ENCODE measurements at regions not wholly inside any gene's neighbourhood (a gene's known extent, or its start where the extent isn't known, plus 50 kb on each side); places are given as distances from the start of the nearest gene placed in this dataset.

DNA sequence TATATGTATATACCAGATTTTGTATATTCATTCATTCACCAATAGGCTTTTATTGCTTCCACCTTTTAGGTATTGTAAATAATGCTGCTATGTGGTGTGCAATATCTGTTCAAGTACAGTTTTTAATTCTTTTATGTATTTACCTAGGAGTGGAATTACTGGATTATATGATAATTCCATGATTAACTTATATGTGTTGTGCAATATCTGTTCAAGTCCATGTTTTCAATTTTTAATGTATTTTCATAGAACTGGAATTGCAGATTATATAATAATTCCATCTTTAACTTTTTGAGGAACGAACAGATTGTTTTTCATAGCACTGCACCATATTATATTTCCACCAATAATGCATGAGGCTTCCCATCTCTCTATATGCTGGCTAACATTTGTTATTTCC lies 50.6 kb upstream of the L3MBTL4 start:
- Histone ChIP-seq H3K27ac (ENCODE audit: low read length) (no peak overlapping the region), H3K27me3 (ENCODE audit: control insufficient read depth, insufficient read depth, low read length) (no peaks in the 10 kb centered on the region), H3K9me3 (replicated peaks; ENCODE audit: control insufficient read depth, low read depth, low read length) (no peaks in the 10 kb centered on the region), H3K36me3 (ENCODE audit: control insufficient read depth, insufficient read depth, low read length) (no peaks in the 10 kb centered on the region), H3K4me3 (ENCODE audit: low read length) (no peak overlapping the region), H3K4me1 (ENCODE audit: control insufficient read depth, insufficient read depth, low read length) (no peaks in the 10 kb centered on the region)
- no peak for DNase-seq
- WGBS (ENCODE audit: insufficient coverage), result no CpG with 5 or more reads among the region's 1 CpG

- H3K9me3 ChIP-seq (replicated peaks; ENCODE audit: control insufficient read depth, low read depth, low read length), result no peaks in the 10 kb centered on the region
- H3K4me1 ChIP-seq (ENCODE audit: control insufficient read depth, insufficient read depth, low read length), result peaks cover 4% of the 10 kb centered on the region
- H3K4me3 ChIP-seq (ENCODE audit: low read length), result no peak overlapping the region
- H3K36me3 ChIP-seq (ENCODE audit: control insufficient read depth, insufficient read depth, low read length), result no peaks in the 10 kb centered on the region
- 36% methylated on average over 1 of the region's 1 CpG for WGBS (ENCODE audit: insufficient coverage)
- no peaks in the 10 kb centered on the region for H3K27me3 ChIP-seq (ENCODE audit: control insufficient read depth, insufficient read depth, low read length)
- no peak overlapping the region for H3K27ac ChIP-seq (ENCODE audit: low read length)
- no peak for DNase-seq
Measured at GRCh38 chr18:6476190-6476589, 61.5 kb upstream of the L3MBTL4 start.

DNA sequence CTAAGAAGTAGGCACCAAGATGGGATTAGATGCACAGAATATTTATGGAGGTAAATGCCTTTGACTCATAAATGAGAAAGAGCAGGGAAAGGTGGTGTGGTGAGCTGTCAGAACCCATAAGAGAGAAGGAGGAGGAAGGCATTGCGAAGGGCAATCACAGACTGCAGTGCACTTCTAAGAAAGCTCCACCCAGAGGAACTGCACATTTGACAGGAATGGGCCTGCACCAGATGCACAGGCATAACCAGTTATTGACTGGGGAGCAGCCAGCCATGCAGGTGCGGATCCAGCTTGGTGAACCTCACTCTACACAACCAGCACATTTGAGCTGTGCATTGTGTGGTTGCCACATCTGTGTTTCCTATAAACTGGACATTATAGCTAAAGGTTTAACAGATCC lies 62.2 kb upstream of the L3MBTL4 start:
- WGBS (ENCODE audit: insufficient coverage), result no CpG with 5 or more reads among the region's 2 CpGs
- H3K4me3 ChIP-seq (ENCODE audit: low read length), result no peak overlapping the region
- H3K4me1 ChIP-seq (ENCODE audit: control insufficient read depth, insufficient read depth, low read length), result peaks cover 4% of the 10 kb centered on the region
- H3K27me3 ChIP-seq (ENCODE audit: control insufficient read depth, insufficient read depth, low read length), result no peaks in the 10 kb centered on the region
- no peaks in the 10 kb centered on the region for H3K9me3 ChIP-seq (replicated peaks; ENCODE audit: control insufficient read depth, low read depth, low read length)
- no peak overlapping the region for H3K27ac ChIP-seq (ENCODE audit: low read length)
- H3K36me3 ChIP-seq (ENCODE audit: control insufficient read depth, insufficient read depth, low read length), result no peaks in the 10 kb centered on the region
- DNase-seq, result no peak

DNA sequence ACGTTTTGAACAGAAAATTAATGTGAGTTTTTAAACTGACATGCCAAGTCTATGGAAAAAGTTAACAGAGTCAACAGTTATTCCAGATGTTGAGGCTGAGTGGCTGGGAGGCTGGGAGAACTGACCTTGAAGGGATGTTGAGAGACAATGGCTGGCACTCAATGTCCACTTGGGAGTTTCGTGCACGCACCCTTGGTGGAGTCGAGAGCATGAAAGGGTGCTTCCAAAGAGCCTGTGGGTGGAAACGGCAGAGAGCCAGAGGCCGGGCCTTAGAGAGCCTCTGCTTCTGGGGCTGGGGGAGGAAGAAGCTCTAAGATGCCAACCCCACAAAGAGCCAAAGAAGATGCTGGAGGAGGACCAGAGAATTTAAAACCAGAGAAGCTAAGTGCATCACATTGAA lies 63.4 kb upstream of the L3MBTL4 start:
- no peaks in the 10 kb centered on the region for H3K36me3 ChIP-seq (ENCODE audit: control insufficient read depth, insufficient read depth, low read length)
- peaks cover 7% of the 10 kb centered on the region for H3K4me1 ChIP-seq (ENCODE audit: control insufficient read depth, insufficient read depth, low read length)
- WGBS (ENCODE audit: insufficient coverage), result 27% methylated on average over 3 of the region's 6 CpGs
- no peaks in the 10 kb centered on the region for H3K9me3 ChIP-seq (replicated peaks; ENCODE audit: control insufficient read depth, low read depth, low read length)
- DNase-seq, result peak; percentile 86
- H3K27me3 ChIP-seq (ENCODE audit: control insufficient read depth, insufficient read depth, low read length), result no peaks in the 10 kb centered on the region
- peak overlapping the region; percentile 49 for H3K27ac ChIP-seq (ENCODE audit: low read length)
- no peak overlapping the region for H3K4me3 ChIP-seq (ENCODE audit: low read length)

DNA sequence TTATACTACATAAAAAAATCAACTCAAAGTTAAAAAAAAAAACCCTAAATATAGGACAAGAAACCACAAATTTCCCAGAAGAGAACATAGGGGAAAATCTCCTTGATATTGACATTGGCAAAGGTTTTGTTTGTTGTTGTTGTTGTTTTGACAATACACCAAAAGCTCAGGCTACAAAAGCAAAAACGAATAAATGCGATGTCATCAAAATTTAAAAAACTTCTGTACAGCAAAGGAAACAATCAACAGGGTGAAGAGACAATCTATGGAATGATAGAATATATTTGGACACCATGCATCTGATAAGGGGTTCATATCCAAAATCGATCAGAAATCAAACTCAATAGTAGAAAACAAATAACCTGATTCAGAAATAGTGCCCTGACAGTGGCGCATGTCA lies 65.0 kb upstream of the L3MBTL4 start:
- Histone ChIP-seq H3K36me3 (ENCODE audit: control insufficient read depth, insufficient read depth, low read length) (no peaks in the 10 kb centered on the region), H3K27me3 (ENCODE audit: control insufficient read depth, insufficient read depth, low read length) (peaks cover 2% of the 10 kb centered on the region), H3K4me3 (ENCODE audit: low read length) (no peak overlapping the region), H3K4me1 (ENCODE audit: control insufficient read depth, insufficient read depth, low read length) (peaks cover 7% of the 10 kb centered on the region), H3K9me3 (replicated peaks; ENCODE audit: control insufficient read depth, low read depth, low read length) (no peaks in the 10 kb centered on the region), H3K27ac (ENCODE audit: low read length) (no peak overlapping the region)
- no CpG with 5 or more reads among the region's 4 CpGs for WGBS (ENCODE audit: insufficient coverage)
- DNase-seq, result no peak

DNA sequence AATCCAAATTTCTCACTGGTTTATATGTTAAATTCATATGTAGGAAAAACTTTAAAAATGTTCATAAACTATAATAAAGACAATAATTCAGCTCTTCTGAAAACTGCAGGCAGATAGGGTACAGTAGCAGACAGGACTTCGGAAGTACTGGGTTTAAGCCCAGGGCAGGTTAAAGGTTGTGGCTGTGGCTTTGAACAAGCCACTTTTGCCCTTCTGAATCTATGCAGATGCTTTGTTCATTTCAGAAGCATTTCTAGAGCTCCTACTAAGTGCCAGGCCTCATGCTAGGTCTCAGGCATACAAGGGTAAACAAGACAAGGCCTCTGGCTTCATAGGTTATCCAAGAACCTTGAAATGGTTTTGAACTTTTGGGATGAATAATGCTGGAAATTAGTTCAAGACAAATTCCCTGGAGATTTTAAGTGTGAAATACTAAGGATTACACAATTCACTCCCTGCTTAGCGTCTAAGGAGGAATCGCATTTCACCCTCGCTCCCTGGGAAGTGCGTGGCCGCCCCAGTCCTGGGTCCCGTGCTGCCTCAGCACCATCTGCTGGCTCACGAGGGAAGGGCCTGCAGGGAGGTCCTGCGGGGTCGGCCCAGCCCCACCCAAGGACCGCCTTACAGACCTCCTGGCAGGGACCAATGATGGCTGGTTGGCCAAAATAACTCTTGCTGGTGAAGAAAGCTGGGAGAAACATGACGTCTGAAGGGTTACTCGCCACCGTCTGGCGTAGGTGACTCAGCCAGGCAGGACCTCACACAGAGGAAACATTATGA lies 67.7 kb upstream of the L3MBTL4 start:
- DNase-seq, result peak; percentile 83
- H3K4me1 ChIP-seq (ENCODE audit: control insufficient read depth, insufficient read depth, low read length), result peaks cover 7% of the 10 kb centered on the region
- WGBS (ENCODE audit: insufficient coverage), result 11% methylated on average over 14 of the region's 15 CpGs
- no peak overlapping the region for H3K27ac ChIP-seq (ENCODE audit: low read length)
- H3K27me3 ChIP-seq (ENCODE audit: control insufficient read depth, insufficient read depth, low read length), result peaks cover 2% of the 10 kb centered on the region
- H3K36me3 ChIP-seq (ENCODE audit: control insufficient read depth, insufficient read depth, low read length), result no peaks in the 10 kb centered on the region
- H3K4me3 ChIP-seq (ENCODE audit: low read length), result no peak overlapping the region
- no peaks in the 10 kb centered on the region for H3K9me3 ChIP-seq (replicated peaks; ENCODE audit: control insufficient read depth, low read depth, low read length)

- peaks cover 2% of the 10 kb centered on the region for H3K27me3 ChIP-seq (ENCODE audit: control insufficient read depth, insufficient read depth, low read length)
- H3K27ac ChIP-seq (ENCODE audit: low read length), result no peak overlapping the region
- no peak overlapping the region for H3K4me3 ChIP-seq (ENCODE audit: low read length)
- no peak for DNase-seq
- H3K36me3 ChIP-seq (ENCODE audit: control insufficient read depth, insufficient read depth, low read length), result no peaks in the 10 kb centered on the region
- peaks cover 3% of the 10 kb centered on the region for H3K4me1 ChIP-seq (ENCODE audit: control insufficient read depth, insufficient read depth, low read length)
- no peaks in the 10 kb centered on the region for H3K9me3 ChIP-seq (replicated peaks; ENCODE audit: control insufficient read depth, low read depth, low read length)
- WGBS (ENCODE audit: insufficient coverage), result no CpG with 5 or more reads among the region's 2 CpGs
Measured at GRCh38 chr18:6484659-6485058, 69.9 kb upstream of the L3MBTL4 start.

- Histone ChIP-seq H3K27ac (ENCODE audit: low read length) (no peak overlapping the region), H3K4me3 (ENCODE audit: low read length) (no peak overlapping the region), H3K9me3 (replicated peaks; ENCODE audit: control insufficient read depth, low read depth, low read length) (no peaks in the 10 kb centered on the region), H3K4me1 (ENCODE audit: control insufficient read depth, insufficient read depth, low read length) (peaks cover 3% of the 10 kb centered on the region), H3K36me3 (ENCODE audit: control insufficient read depth, insufficient read depth, low read length) (no peaks in the 10 kb centered on the region), H3K27me3 (ENCODE audit: control insufficient read depth, insufficient read depth, low read length) (peaks cover 2% of the 10 kb centered on the region)
- DNase-seq, result no peak
- WGBS (ENCODE audit: insufficient coverage), result 42% methylated on average over 1 of the region's 3 CpGs
Measured at GRCh38 chr18:6486313-6486712, 71.6 kb upstream of the L3MBTL4 start.

DNA sequence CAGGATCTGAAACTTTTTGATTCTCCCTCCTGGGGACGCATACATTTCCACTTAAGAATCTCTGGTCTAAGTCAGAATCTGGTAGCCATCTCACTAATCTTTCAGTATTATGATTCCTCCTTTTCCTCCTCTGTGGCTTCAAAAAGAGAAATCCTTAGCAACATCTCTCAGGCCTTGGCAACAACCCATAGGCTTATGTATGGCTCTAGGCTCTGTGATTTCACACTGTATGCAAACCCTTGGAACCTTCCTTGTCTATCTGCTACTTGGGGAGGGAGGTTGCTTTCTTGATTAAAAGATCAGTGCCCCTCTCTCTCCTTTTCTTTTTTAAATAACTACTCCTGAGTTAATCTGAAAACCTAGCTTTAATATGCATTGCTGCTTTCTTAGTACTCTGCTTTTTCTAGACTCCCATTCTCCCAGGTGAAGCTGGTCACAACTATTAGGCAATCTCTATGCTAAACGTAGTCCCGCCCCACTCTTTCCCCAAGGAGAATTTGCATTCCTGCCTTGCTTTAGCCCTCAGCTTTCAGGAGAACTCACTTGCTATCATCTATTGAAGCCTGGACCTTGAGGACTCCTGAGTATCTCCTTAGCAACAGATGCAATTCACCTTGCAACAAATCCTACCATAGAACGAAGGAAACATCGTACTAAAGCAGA lies 72.2 kb upstream of the L3MBTL4 start:
- H3K27me3 ChIP-seq (ENCODE audit: control insufficient read depth, insufficient read depth, low read length), result peaks cover 2% of the 10 kb centered on the region
- no peaks in the 10 kb centered on the region for H3K36me3 ChIP-seq (ENCODE audit: control insufficient read depth, insufficient read depth, low read length)
- WGBS (ENCODE audit: insufficient coverage), result 77% methylated on average over 3 of the region's 5 CpGs
- no peak overlapping the region for H3K4me3 ChIP-seq (ENCODE audit: low read length)
- no peaks in the 10 kb centered on the region for H3K9me3 ChIP-seq (replicated peaks; ENCODE audit: control insufficient read depth, low read depth, low read length)
- DNase-seq, result no peak
- H3K4me1 ChIP-seq (ENCODE audit: control insufficient read depth, insufficient read depth, low read length), result peaks cover 3% of the 10 kb centered on the region
- H3K27ac ChIP-seq (ENCODE audit: low read length), result no peak overlapping the region

- WGBS (ENCODE audit: insufficient coverage), result 90% methylated on average over 1 of the region's 1 CpG
- Histone ChIP-seq H3K4me3 (ENCODE audit: low read length) (no peak overlapping the region), H3K4me1 (ENCODE audit: control insufficient read depth, insufficient read depth, low read length) (no peaks in the 10 kb centered on the region), H3K36me3 (ENCODE audit: control insufficient read depth, insufficient read depth, low read length) (no peaks in the 10 kb centered on the region), H3K27ac (ENCODE audit: low read length) (no peak overlapping the region), H3K9me3 (replicated peaks; ENCODE audit: control insufficient read depth, low read depth, low read length) (no peaks in the 10 kb centered on the region), H3K27me3 (ENCODE audit: control insufficient read depth, insufficient read depth, low read length) (peaks cover 2% of the 10 kb centered on the region)
- DNase-seq, result no peak
Measured at GRCh38 chr18:6487968-6488367, 73.3 kb upstream of the L3MBTL4 start.
